HCT116 (cell line): ENCODE measurements at regions not wholly inside any gene's neighbourhood (a gene's known extent, or its start where the extent isn't known, plus 50 kb on each side); places are given as distances from the start of the nearest gene placed in this dataset.

Experiments
- ATAC-seq: fragments of 200-7000 bp; cut with Tn5 transposase; 2 replicates; pipeline ENCODE4 v1.9.1; 2020; ENCODE audit warnings: mild to moderate bottlenecking, moderate library complexity
- BruUV-seq: library from RNA; stranded (reverse); fragments of 400-500 nt; replicated peaks from 2 replicates; lab custom pipeline; 2021; lab: Mats Ljungman, UMichigan
- CTCF ChIA-PET: fragments of 300-600 bp; sonication (Branson Sonifier 250); formaldehyde crosslinking; loops from one replicate; lab custom pipeline; 2021; ENCODE audit warnings: antibody characterized with exemption; lab: Charles Lee
- POLR2A ChIA-PET: fragments of 300-600, 350-600 bp; sonication (Branson Sonifier 250); formaldehyde crosslinking; loops from one replicate; lab custom pipeline; 2021; ENCODE audit warnings: antibody characterized with exemption; lab: Charles Lee
- RAD21 ChIA-PET, 2 experiments: fragments of 300-600 bp; sonication (Branson Sonifier 250); formaldehyde crosslinking; loops; one replicate each; lab custom pipeline; 2023; ENCODE audit warnings: low total read pairs in 2 of 2; ENCODE audit not compliant: uncharacterized antibody in 2 of 2, unreplicated experiment in 2 of 2, low non-redundant PET in 1 of 2; lab: Charles Lee
- DNase-seq: peaks from one replicate; pipeline ENCODE4 v3.0.0-alpha.2; 2010; ENCODE audit warnings: low read depth, low spot score
- H2AFZ ChIP-seq: fragments of 200-600 bp; shearing (Covaris generic), sonication (generic); 2 replicates; pipeline ENCODE4 v1.6.1; 2017; ENCODE audit warnings: low read depth, mixed run types, mixed read lengths, antibody characterized with exemption, low read length; ENCODE audit not compliant: poor library complexity, severe bottlenecking
- H3K27ac ChIP-seq: 2 replicates; pipeline ENCODE4 v1.5.1; 2012; ENCODE audit warnings: low read depth, low read length
- H3K27me3 ChIP-seq: fragments of 200-600 bp; sonication (generic); 2 replicates; pipeline ENCODE4 v1.6.1; 2016; ENCODE audit warnings: mixed run types, low read length, mixed read lengths; ENCODE audit not compliant: insufficient read depth
- H3K36me3 ChIP-seq, 2 experiments: fragments of 200-500 bp in 1 of 2; fragments of 200-600 bp in 1 of 2; sonication (Bioruptor generic) in 1 of 2; sonication (generic) in 1 of 2; 2 replicates each; pipeline versions ENCODE4 v1.5.1 to v1.6.1; 2014 to 2016; ENCODE audit warnings: low read length in 2 of 2, inconsistent platforms in 1 of 2, mixed read lengths in 1 of 2, mixed run types in 1 of 2; ENCODE audit not compliant: insufficient read depth in 2 of 2, control insufficient read depth in 1 of 2
- H3K4me1 ChIP-seq, 2 experiments: fragments of 200-600 bp in 1 of 2; sonication (generic) in 1 of 2; 2 replicates each; pipeline versions ENCODE4 v1.5.1 to v1.6.1; 2012 to 2017; ENCODE audit warnings: low read length in 2 of 2, inconsistent platforms in 1 of 2, mild to moderate bottlenecking in 1 of 2, mixed read lengths in 1 of 2, mixed run types in 1 of 2, moderate library complexity in 1 of 2; ENCODE audit not compliant: insufficient read depth in 2 of 2, control insufficient read depth in 1 of 2
- H3K4me2 ChIP-seq: fragments of 200-600 bp; sonication (generic); 2 replicates; pipeline ENCODE4 v1.6.1; 2017; ENCODE audit warnings: mixed run types, low read length, mixed read lengths
- H3K4me3 ChIP-seq, 2 experiments: fragments of 200-600 bp in 1 of 2; sonication (generic) in 1 of 2; replicated peaks in 1 of 2; 2 replicates each; pipeline ENCODE4 v1.5.1; 2011 to 2016; ENCODE audit warnings: low read length in 2 of 2, control low read depth in 1 of 2, low read depth in 1 of 2, mild to moderate bottlenecking in 1 of 2, mixed read lengths in 1 of 2, mixed run types in 1 of 2
- H3K79me2 ChIP-seq: fragments of 200-600 bp; sonication (generic); 2 replicates; pipeline ENCODE4 v1.6.1; 2017; ENCODE audit warnings: mild to moderate bottlenecking, mixed run types, low read length, moderate library complexity, mixed read lengths; ENCODE audit not compliant: insufficient read depth
- H3K9ac ChIP-seq: fragments of 200-600 bp; sonication (generic); 2 replicates; pipeline ENCODE4 v1.6.1; 2016; ENCODE audit warnings: low read length, mixed read lengths
- H3K9me2 ChIP-seq: fragments of 200-600 bp; sonication (generic), shearing (Covaris generic); 2 replicates; pipeline ENCODE4 v1.6.1; 2017; ENCODE audit warnings: mixed run types, mild to moderate bottlenecking, moderate library complexity; ENCODE audit not compliant: insufficient read depth
- H3K9me3 ChIP-seq, 2 experiments: fragments of 200-500 bp in 1 of 2; fragments of 200-600 bp in 1 of 2; sonication (Bioruptor generic) in 1 of 2; sonication (generic) in 1 of 2; 2 replicates each; pipeline ENCODE4 v1.6.1; 2014 to 2017; ENCODE audit warnings: low read length in 2 of 2, mixed read lengths in 2 of 2, inconsistent platforms in 1 of 2, low read depth in 1 of 2, mild to moderate bottlenecking in 1 of 2, mixed run types in 1 of 2, moderate library complexity in 1 of 2; ENCODE audit not compliant: control insufficient read depth in 1 of 2, insufficient read depth in 1 of 2
- H4K20me1 ChIP-seq: fragments of 200-600 bp; sonication (generic), shearing (Covaris generic); 2 replicates; pipeline ENCODE4 v1.6.1; 2017; ENCODE audit warnings: mixed run types, mild to moderate bottlenecking, moderate library complexity; ENCODE audit not compliant: insufficient read depth
- ATF3 ChIP-seq: IDR thresholded peaks from 2 replicates; pipeline ENCODE4 v1.6.1; 2012
- CBX3 ChIP-seq: IDR thresholded peaks from 2 replicates; pipeline ENCODE4 v1.6.1; 2012; ENCODE audit warnings: low read depth
- CEBPB ChIP-seq: IDR thresholded peaks from 2 replicates; pipeline ENCODE4 v1.6.1; 2012; ENCODE audit warnings: low read depth
- CTCF ChIP-seq, 3 experiments: fragments of 200-600 bp in 1 of 3; sonication (generic) in 1 of 3; IDR thresholded peaks in 2 of 3; conservative IDR thresholded peaks in 1 of 3; 2 replicates each; pipeline ENCODE4 v1.5.1; 2012 to 2017; ENCODE audit warnings: low read depth in 2 of 3, low read length in 2 of 3, antibody characterized with exemption in 1 of 3, borderline replicate concordance in 1 of 3, control low read depth in 1 of 3, mild to moderate bottlenecking in 1 of 3, mixed read lengths in 1 of 3, mixed run types in 1 of 3, moderate library complexity in 1 of 3; ENCODE audit not compliant: insufficient read depth in 1 of 3
- EGR1 ChIP-seq: IDR thresholded peaks from 2 replicates; pipeline ENCODE4 v1.6.1; 2012; ENCODE audit warnings: low read depth
- ELF1 ChIP-seq: IDR thresholded peaks from 2 replicates; pipeline ENCODE4 v1.6.1; 2012; ENCODE audit warnings: low read depth, borderline replicate concordance
- EZH2 ChIP-seq: fragments of 200-600 bp; sonication (generic); IDR thresholded peaks from 2 replicates; pipeline ENCODE4 v1.6.1; 2017; ENCODE audit warnings: antibody characterized with exemption, mixed run types
- EZH2phosphoT487 ChIP-seq: fragments of 200-600 bp; IDR thresholded peaks from 2 replicates; pipeline ENCODE4 v1.6.1; 2018; ENCODE audit warnings: antibody characterized with exemption, borderline replicate concordance
- FOSL1 ChIP-seq: IDR thresholded peaks from 2 replicates; pipeline ENCODE4 v1.6.1; 2012; ENCODE audit warnings: low read depth
- JUND ChIP-seq: IDR thresholded peaks from 2 replicates; pipeline ENCODE4 v1.6.1; 2012
- POLR2A ChIP-seq: IDR thresholded peaks from 2 replicates; pipeline ENCODE4 v1.7.0; 2011; ENCODE audit warnings: borderline replicate concordance; ENCODE audit not compliant: insufficient read depth, insufficient read length; ENCODE audit errors: extremely low read depth
- REST ChIP-seq: IDR thresholded peaks from 2 replicates; pipeline ENCODE4 v1.6.1; 2012; ENCODE audit warnings: low read depth
- SIN3A ChIP-seq: IDR thresholded peaks from 2 replicates; pipeline ENCODE4 v1.6.1; 2012; ENCODE audit warnings: low read depth
- SP1 ChIP-seq: IDR thresholded peaks from 2 replicates; pipeline ENCODE4 v1.6.1; 2012; ENCODE audit warnings: low read depth
- SRF ChIP-seq: IDR thresholded peaks from 2 replicates; pipeline ENCODE4 v1.6.1; 2012; ENCODE audit warnings: low read depth
- TCF7L2 ChIP-seq: IDR thresholded peaks from 2 replicates; pipeline ENCODE4 v1.7.0; 2011; ENCODE audit warnings: borderline replicate concordance, inconsistent platforms; ENCODE audit not compliant: insufficient read depth, insufficient read length; ENCODE audit errors: extremely low read depth
- ZFX ChIP-seq: fragments of 450-650 bp; IDR thresholded peaks from 2 replicates; pipeline ENCODE4 v1.6.1; 2017
- intact Hi-C: fragments of 100-400 bp; cut with micrococcal nuclease; formaldehyde crosslinking; loops from 2 replicates; pipeline ENCODE4 v1.10.0; 2022

GRCh38 chr12:126869644-126870043 lies 1397.3 kb upstream of the TMEM132C start:
- Histone ChIP-seq H3K9me3 (no peaks in the 10 kb centered on the region), H3K27me3 (0 out of 2 replicates have a peak, but pooled peaks cover 7% of the 10 kb centered on the region), H3K4me1 (no peaks in the 10 kb centered on the region), H3K9ac (no peak overlapping the region), H2AFZ (no peak overlapping the region), H3K27ac (no peak overlapping the region), H3K79me2 (no peaks in the 10 kb centered on the region), H3K4me2 (no peak overlapping the region), H3K9me2 (no peaks in the 10 kb centered on the region), H4K20me1 (no peaks in the 10 kb centered on the region), H3K4me3 (no peak overlapping the region), H3K36me3 (no peaks in the 10 kb centered on the region)
- ATAC-seq, result no peak
- CTCF ChIA-PET, result no interaction called here
- TF ChIP-seq POLR2A (no peak), JUND (no peak), CBX3 (no peak)
- RAD21 ChIA-PET, result no interaction called here
- intact Hi-C loops, result loop anchor here (5.0 kb wide), 1 partner anchor 423 kb away; no protein-coding TSS in a partner anchor
- DNase-seq, result no peak
- POLR2A ChIA-PET, result no interaction called here
- no TSS peak for BruUV-seq

GRCh38 chr12:126873701-126874100 lies 1393.3 kb upstream of the TMEM132C start:
- Histone ChIP-seq H3K4me2 (no peak overlapping the region), H3K27me3 (0 out of 2 replicates have a peak, but pooled peaks cover 7% of the 10 kb centered on the region), H3K9ac (no peak overlapping the region), H4K20me1 (no peaks in the 10 kb centered on the region), H3K4me3 (no peak overlapping the region), H3K79me2 (no peaks in the 10 kb centered on the region), H3K9me3 (no peaks in the 10 kb centered on the region), H3K4me1 (no peaks in the 10 kb centered on the region), H2AFZ (no peak overlapping the region), H3K9me2 (no peaks in the 10 kb centered on the region), H3K27ac (no peak overlapping the region), H3K36me3 (no peaks in the 10 kb centered on the region)
- RAD21 ChIA-PET, result no interaction called here
- POLR2A ChIA-PET, result no interaction called here
- CTCF ChIA-PET, result interaction anchor here (1.3 to 3.8 kb wide), 2 partner anchors 11 to 89 kb away, joined by 3 to 39 read pairs; no protein-coding TSS in a partner anchor
- intact Hi-C loops, result loop anchor here (1.0 to 5.0 kb wide), 5 partner anchors 89 to 1691 kb away; no protein-coding TSS in a partner anchor
- no TSS peak for BruUV-seq
- ATAC-seq (no peak), DNase-seq (no peak)
- TF ChIP-seq POLR2A (no peak), ELF1 (no peak), ZFX (no peak), CTCF (IDR thresholded peaks at IDR 0.05 in 2 of 3, conservative IDR thresholded peaks at IDR 0.05 in 1 of 3; ENCODE audit: borderline replicate concordance in 1 of 3, insufficient read depth in 1 of 3, low read depth in 2 of 3, low read length in 2 of 3) (no peak), EZH2phosphoT487 (no peak), EGR1 (no peak), SIN3A (no peak), SP1 (no peak), EZH2 (no peak), ATF3 (no peak), TCF7L2 (no peak), JUND (no peak), FOSL1 (no peak), CBX3 (no peak), SRF (no peak), REST (no peak), CEBPB (no peak)
